ENCODE measurements at regions not wholly inside any gene's neighbourhood (a gene's known extent, or its start where the extent isn't known, plus 50 kb on each side); places are given as distances from the start of the nearest gene placed in this dataset.

DNA sequence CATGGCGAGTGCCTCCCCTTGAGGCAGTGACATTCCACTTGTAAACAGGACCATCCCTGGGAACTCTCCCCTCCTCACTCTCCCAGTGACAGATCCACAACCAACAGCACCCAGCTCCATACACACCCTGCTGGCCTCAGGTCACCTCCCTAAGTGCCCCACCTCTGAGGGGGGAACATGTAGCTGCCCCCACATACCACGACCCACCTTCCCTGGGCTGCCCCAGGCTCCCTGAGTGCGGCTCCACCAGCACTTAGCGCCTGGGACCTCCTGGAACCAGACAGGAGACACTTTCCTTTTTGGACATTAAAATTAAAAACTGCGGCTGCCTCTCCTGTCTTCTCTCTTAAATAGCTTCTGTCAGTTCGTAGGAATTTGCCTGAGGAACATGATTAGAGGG, 1140.1 kb downstream of the BRD1 start:
- Histone ChIP-seq H3K4me3 (no peak overlapping the region), H3K27ac (no peak overlapping the region), H3K9ac (ENCODE audit: insufficient read length) (no peak overlapping the region), H3K36me3 (ENCODE audit: insufficient read depth, low read length) (no peaks in the 10 kb centered on the region), H3K9me3 (ENCODE audit: low read depth, low read length) (no peaks in the 10 kb centered on the region)
- TF ChIP-seq EZH2 (IDR thresholded peaks at IDR 0.05) (no peak), FOXP2 (optimal IDR thresholded peaks at IDR 0.05; ENCODE audit: control extremely low read depth, extremely low read length, insufficient read depth) (no peak), POLR2AphosphoS5 (IDR thresholded peaks at IDR 0.05; ENCODE audit: borderline replicate concordance, low read depth, low read length) (no peak)
- no peak for DNase-seq (ENCODE audit: low read depth, low spot score)

DNA sequence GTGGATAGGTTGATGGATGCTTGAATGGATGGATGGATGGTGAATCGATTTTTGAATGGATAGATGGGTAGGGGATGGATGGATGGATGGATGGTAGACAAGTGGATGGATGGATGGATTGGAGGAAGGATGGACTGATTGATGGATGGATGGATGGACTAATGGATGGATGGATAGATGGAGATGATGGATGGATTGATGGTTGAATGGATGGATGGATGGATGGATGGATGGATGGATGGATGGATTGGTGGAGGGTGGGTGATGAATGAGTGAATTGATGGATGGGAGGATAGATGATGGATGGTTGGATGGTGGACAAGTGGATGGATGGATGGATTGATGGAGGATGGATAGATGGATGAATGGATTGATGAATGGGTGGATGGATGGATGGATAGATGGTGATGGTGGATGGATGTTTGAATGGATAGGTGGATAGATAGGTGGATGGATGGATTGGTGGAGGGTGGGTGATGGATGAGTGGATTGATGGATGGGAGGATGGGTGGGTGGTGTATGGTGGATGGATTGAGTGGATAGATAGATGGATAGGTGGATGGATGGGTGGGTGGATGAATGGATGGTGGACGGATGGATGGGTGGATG, 1140.9 kb downstream of the BRD1 start:
- Histone ChIP-seq H3K27ac (no peak overlapping the region), H3K36me3 (ENCODE audit: insufficient read depth, low read length) (no peaks in the 10 kb centered on the region), H3K9ac (ENCODE audit: insufficient read length) (no peak overlapping the region), H3K4me3 (no peak overlapping the region), H3K9me3 (ENCODE audit: low read depth, low read length) (no peaks in the 10 kb centered on the region)
- TF ChIP-seq FOXP2 (optimal IDR thresholded peaks at IDR 0.05; ENCODE audit: control extremely low read depth, extremely low read length, insufficient read depth) = no peak
- no peak for TF ChIP-seq POLR2AphosphoS5 (IDR thresholded peaks at IDR 0.05; ENCODE audit: borderline replicate concordance, low read depth, low read length)
- no peak for TF ChIP-seq EZH2 (IDR thresholded peaks at IDR 0.05)
- no peak for DNase-seq (ENCODE audit: low read depth, low spot score)

DNA sequence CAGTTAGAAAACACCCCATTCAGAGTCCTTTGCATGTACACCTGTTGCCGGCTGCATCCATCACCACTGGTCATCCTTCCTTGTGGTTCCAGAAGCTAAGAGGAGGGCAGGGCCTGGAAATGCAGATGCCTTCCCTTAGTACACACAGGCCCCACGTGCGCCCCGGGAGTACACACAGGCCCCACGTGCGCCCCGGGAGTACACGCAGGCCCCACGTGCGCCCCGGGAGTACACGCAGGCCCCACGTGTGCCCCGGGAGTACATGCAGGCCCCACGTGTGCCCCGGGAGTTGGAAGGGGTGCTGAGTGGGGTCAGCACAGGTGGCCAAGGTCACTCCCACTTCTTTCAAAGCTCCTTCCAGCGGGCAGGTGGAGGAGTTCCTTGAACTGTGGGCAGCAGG, 1141.9 kb downstream of the BRD1 start:
- TF ChIP-seq FOXP2 (optimal IDR thresholded peaks at IDR 0.05; ENCODE audit: control extremely low read depth, extremely low read length, insufficient read depth) = no peak
- no peak for TF ChIP-seq EZH2 (IDR thresholded peaks at IDR 0.05)
- TF ChIP-seq POLR2AphosphoS5 (IDR thresholded peaks at IDR 0.05; ENCODE audit: borderline replicate concordance, low read depth, low read length) = no peak
- Histone ChIP-seq H3K27ac (no peak overlapping the region), H3K36me3 (ENCODE audit: insufficient read depth, low read length) (no peaks in the 10 kb centered on the region), H3K4me3 (no peak overlapping the region), H3K9me3 (ENCODE audit: low read depth, low read length) (no peaks in the 10 kb centered on the region), H3K9ac (ENCODE audit: insufficient read length) (no peak overlapping the region)
- no peak for DNase-seq (ENCODE audit: low read depth, low spot score)

DNA sequence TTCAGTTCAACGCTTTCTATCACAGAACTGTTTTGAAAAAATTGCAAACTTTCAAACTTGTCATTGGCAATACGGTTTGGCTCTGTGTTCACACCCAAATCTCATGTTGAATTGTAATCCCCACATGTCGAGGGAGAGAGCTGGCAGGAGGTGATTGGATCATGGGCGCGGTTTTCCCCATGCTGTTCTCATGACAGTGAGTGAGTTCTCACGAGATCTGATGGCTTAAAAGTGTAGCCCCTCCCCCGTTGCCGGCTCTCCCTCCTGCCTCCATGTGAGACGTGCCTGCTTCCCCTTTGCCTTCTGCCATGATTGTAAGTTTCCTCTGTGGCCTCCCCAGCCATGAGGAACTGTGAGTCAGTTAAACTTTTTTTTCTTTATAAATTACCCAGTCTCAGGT, 1144.0 kb downstream of the BRD1 start:
- no peaks in the 10 kb centered on the region for H3K9me3 ChIP-seq (ENCODE audit: low read depth, low read length)
- no peak overlapping the region for H3K9ac ChIP-seq (ENCODE audit: insufficient read length)
- H3K27ac ChIP-seq = no peak overlapping the region
- DNase-seq (ENCODE audit: low read depth, low spot score) = no peak
- TF ChIP-seq POLR2AphosphoS5 (IDR thresholded peaks at IDR 0.05; ENCODE audit: borderline replicate concordance, low read depth, low read length) = no peak
- TF ChIP-seq EZH2 (IDR thresholded peaks at IDR 0.05) = no peak
- no peak for TF ChIP-seq FOXP2 (optimal IDR thresholded peaks at IDR 0.05; ENCODE audit: control extremely low read depth, extremely low read length, insufficient read depth)
- H3K4me3 ChIP-seq = no peak overlapping the region
- no peaks in the 10 kb centered on the region for H3K36me3 ChIP-seq (ENCODE audit: insufficient read depth, low read length)

DNA sequence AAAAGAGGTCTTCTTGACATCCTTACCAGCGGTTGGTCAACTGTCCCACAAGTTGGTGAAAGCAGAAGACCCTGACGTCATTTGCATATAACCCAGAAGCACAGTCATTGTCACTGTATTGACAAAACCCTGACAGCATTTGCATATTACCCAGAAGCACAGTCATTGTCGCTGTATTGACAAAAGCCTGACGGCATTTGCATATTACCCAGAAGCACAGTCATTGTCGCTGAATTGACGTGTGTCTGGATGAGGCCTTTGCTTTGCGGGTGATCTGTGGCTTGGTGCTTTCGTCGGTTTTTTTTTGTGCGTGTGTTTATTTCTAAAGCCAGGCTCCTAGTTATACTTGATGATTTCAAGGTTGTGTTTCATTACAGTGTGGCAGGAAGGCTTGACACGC, 1145.2 kb downstream of the BRD1 start:
- no peak for TF ChIP-seq FOXP2 (optimal IDR thresholded peaks at IDR 0.05; ENCODE audit: control extremely low read depth, extremely low read length, insufficient read depth)
- TF ChIP-seq POLR2AphosphoS5 (IDR thresholded peaks at IDR 0.05; ENCODE audit: borderline replicate concordance, low read depth, low read length) = no peak
- TF ChIP-seq EZH2 (IDR thresholded peaks at IDR 0.05) = no peak
- Histone ChIP-seq H3K27ac (no peak overlapping the region), H3K9me3 (ENCODE audit: low read depth, low read length) (no peaks in the 10 kb centered on the region), H3K4me3 (no peak overlapping the region), H3K36me3 (ENCODE audit: insufficient read depth, low read length) (no peaks in the 10 kb centered on the region), H3K9ac (ENCODE audit: insufficient read length) (no peak overlapping the region)
- no peak for DNase-seq (ENCODE audit: low read depth, low spot score)

DNA sequence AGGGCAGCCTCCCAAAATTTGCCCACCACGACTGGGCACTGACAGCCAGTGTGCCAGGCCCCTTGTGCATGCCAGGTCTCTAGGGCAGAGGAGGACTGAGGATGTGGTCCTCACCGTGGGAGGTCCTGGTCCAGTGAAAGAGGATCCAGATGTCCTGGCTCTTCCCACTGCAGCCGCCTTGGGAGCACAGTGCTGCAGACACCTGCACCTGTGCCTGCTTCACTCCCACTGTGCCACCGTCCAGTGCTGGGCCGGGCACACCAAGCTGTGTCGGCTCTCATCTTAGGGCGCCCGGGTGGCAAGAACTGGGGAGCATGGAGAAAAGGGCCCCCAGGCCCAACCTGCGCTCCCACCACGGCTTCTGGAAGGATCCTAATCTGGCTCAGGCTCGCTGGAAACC, 1147.1 kb downstream of the BRD1 start:
- H3K4me3 ChIP-seq = no peak overlapping the region
- no peaks in the 10 kb centered on the region for H3K9me3 ChIP-seq (ENCODE audit: low read depth, low read length)
- no peak overlapping the region for H3K9ac ChIP-seq (ENCODE audit: insufficient read length)

DNA sequence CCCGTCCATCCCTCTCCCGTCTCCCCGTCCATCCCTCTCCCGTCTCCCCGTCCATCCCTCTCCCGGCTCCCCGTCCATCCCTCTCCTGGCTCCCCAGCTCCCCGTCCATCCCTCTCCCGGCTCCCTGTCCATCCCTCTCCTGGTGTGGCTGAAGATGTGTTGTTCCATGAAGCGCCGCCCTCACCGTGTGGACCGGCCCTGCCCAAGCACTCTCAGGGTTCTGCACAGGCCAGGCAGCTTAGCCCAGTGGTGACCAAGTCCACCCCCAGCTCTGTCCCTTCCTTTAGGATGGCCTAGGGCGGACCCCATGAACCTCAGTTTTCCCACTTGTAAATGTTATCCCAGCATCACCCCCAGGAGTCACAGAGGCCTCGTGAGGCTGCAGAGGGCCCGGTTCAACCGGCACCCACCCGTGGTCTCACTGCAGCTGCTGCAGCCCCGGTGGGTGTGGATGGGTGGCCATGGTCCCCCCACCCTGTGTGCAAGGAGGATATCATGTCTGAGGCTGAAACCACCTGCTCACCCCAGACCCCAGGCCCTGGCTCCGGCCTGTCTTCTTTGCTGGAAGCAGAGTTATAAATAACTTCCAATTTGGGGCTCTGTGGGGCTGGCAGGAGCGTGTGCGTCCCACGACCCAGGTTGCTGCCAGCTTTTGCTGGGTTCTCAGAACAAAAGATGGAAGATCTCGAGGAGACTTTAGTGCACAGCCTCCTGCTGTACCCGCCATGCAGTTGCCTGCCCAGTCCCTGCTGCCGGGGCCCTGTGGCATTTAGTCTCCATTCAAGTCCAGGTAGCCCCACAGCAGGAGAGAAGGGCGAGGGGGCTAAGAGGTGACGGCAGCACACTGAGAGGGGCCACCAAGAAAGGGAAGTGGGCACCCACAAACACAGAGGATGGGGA, 1147.8 kb downstream of the BRD1 start:
- H3K4me3 ChIP-seq = no peak overlapping the region
- TF ChIP-seq POLR2AphosphoS5 (IDR thresholded peaks at IDR 0.05; ENCODE audit: borderline replicate concordance, low read depth, low read length) = no peak
- TF ChIP-seq FOXP2 (optimal IDR thresholded peaks at IDR 0.05; ENCODE audit: control extremely low read depth, extremely low read length, insufficient read depth) = no peak
- H3K9me3 ChIP-seq (ENCODE audit: low read depth, low read length) = no peaks in the 10 kb centered on the region
- no peak for DNase-seq (ENCODE audit: low read depth, low spot score)
- H3K36me3 ChIP-seq (ENCODE audit: insufficient read depth, low read length) = no peaks in the 10 kb centered on the region; the same call in 1 of the 2 replicates
- no peak overlapping the region for H3K9ac ChIP-seq (ENCODE audit: insufficient read length)
- no peak overlapping the region for H3K27ac ChIP-seq

More for the DNA sequence above, 1147.1 kb downstream of the BRD1 start:
- DNase-seq (ENCODE audit: low read depth, low spot score) = no peak
- H3K36me3 ChIP-seq (ENCODE audit: insufficient read depth, low read length) = no peaks in the 10 kb centered on the region; the same call in 1 of the 2 replicates
- H3K27ac ChIP-seq = no peak overlapping the region
- no peak for TF ChIP-seq EZH2 (IDR thresholded peaks at IDR 0.05)
- TF ChIP-seq FOXP2 (optimal IDR thresholded peaks at IDR 0.05; ENCODE audit: control extremely low read depth, extremely low read length, insufficient read depth) = no peak
- no peak for TF ChIP-seq POLR2AphosphoS5 (IDR thresholded peaks at IDR 0.05; ENCODE audit: borderline replicate concordance, low read depth, low read length)
